ENCODE measurements at regions not wholly inside any gene's neighbourhood (a gene's known extent, or its start where the extent isn't known, plus 50 kb on each side); places are given as distances from the start of the nearest gene placed in this dataset.

GRCh38 chr15:24899795-24900194, 55.0 kb upstream of the SNRPN start:
- TF ChIP-seq CTCF (IDR thresholded peaks at IDR 0.05) (no peak), POLR2AphosphoS5 (IDR thresholded peaks at IDR 0.05; ENCODE audit: low read depth, low read length) (no peak), REST (IDR thresholded peaks at IDR 0.05; ENCODE audit: insufficient read depth in 1 of 2, low read depth in 2 of 2, low read length in 1 of 2) (no peak)

Measured in Panc1 (cell line).